Breast epithelium (tissue), 3 donors: ENCODE measurements at regions not wholly inside any gene's neighbourhood (a gene's known extent, or its start where the extent isn't known, plus 50 kb on each side); places are given as distances from the start of the nearest gene placed in this dataset.

Experiments
- POLR2A ChIP-seq: fragments of 450-650 bp; IDR thresholded peaks from one replicate; pipeline ENCODE4 v1.6.1; 2016; ENCODE audit warnings: antibody characterized with exemption, mild to moderate bottlenecking, moderate library complexity
- POLR2AphosphoS5 ChIP-seq, 3 donors: sonication (generic); formaldehyde crosslinking; IDR thresholded peaks; one replicate each; pipeline ENCODE4 v1.6.1; 2017; ENCODE audit warnings: antibody characterized with exemption in 3 of 3
- TF ChIP-seq, protein P1 (sequence below), 3 donors: fragments of 450-650 bp; IDR thresholded peaks; one replicate each; pipeline ENCODE4 v1.5.1; 2016 to 2017; ENCODE audit warnings: antibody characterized with exemption in 3 of 3, mild to moderate bottlenecking in 3 of 3, moderate library complexity in 3 of 3

DNA sequence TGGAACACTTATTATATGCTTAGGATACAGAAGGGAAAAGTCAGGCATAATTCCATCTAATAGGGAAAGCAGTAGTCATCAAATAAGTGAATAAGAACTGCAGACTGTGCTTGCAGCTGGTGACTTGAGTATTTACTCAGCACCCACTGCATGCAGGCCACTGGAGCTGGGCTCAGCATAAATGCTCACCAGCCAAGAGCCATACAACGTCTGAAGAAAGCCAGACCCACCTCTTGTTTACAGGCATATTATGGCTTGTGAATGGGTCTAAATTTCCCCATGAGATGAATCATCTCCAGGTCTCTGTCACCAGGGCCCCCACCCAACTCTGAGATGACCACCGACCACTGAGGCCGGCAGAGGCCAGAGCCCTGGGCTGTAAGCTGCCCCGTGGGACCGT, 123.8 kb upstream of the PKDCC start:
- TF ChIP-seq POLR2A (no peak), POLR2AphosphoS5 (IDR thresholded peaks at IDR 0.05) (no peak)
- TF ChIP-seq, protein P1, sequence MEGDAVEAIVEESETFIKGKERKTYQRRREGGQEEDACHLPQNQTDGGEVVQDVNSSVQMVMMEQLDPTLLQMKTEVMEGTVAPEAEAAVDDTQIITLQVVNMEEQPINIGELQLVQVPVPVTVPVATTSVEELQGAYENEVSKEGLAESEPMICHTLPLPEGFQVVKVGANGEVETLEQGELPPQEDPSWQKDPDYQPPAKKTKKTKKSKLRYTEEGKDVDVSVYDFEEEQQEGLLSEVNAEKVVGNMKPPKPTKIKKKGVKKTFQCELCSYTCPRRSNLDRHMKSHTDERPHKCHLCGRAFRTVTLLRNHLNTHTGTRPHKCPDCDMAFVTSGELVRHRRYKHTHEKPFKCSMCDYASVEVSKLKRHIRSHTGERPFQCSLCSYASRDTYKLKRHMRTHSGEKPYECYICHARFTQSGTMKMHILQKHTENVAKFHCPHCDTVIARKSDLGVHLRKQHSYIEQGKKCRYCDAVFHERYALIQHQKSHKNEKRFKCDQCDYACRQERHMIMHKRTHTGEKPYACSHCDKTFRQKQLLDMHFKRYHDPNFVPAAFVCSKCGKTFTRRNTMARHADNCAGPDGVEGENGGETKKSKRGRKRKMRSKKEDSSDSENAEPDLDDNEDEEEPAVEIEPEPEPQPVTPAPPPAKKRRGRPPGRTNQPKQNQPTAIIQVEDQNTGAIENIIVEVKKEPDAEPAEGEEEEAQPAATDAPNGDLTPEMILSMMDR (IDR thresholded peaks at IDR 0.05), result no peak
